Suppressor macrophage treated with lipopolysaccharide for 1 hour (primary cell): ENCODE measurements at regions not wholly inside any gene's neighbourhood (a gene's known extent, or its start where the extent isn't known, plus 50 kb on each side); places are given as distances from the start of the nearest gene placed in this dataset.

Experiments
- DNase-seq, 3 donors: peaks; one replicate each; pipeline ENCODE4 v3.0.0-alpha.2; 2020 to 2022

GRCh38 chr19:28426110-28426729 lies 786.7 kb downstream of the UQCRFS1 start:
- no peak for DNase-seq

- DNase-seq, result no peak
These were observed 787.7 kb downstream of the UQCRFS1 start for GRCh38 chr19:28425046-28425931.

- DNase-seq, result no peak
These were observed 788.3 kb downstream of the UQCRFS1 start for GRCh38 chr19:28424662-28425045.

- no peak for DNase-seq
These were observed 788.9 kb downstream of the UQCRFS1 start for GRCh38 chr19:28424077-28424476.

- no peak for DNase-seq
These were observed 789.9 kb downstream of the UQCRFS1 start for GRCh38 chr19:28422791-28423650.

GRCh38 chr19:28422046-28422445 lies 790.9 kb downstream of the UQCRFS1 start:
- no peak for DNase-seq

GRCh38 chr19:28420811-28421550 lies 792.0 kb downstream of the UQCRFS1 start:
- DNase-seq, result no peak

GRCh38 chr19:28419312-28419711 lies 793.6 kb downstream of the UQCRFS1 start:
- DNase-seq, result no peak

- no peak for DNase-seq
These were observed 795.6 kb downstream of the UQCRFS1 start for GRCh38 chr19:28417361-28417760.

GRCh38 chr19:28416245-28416644 lies 796.7 kb downstream of the UQCRFS1 start:
- DNase-seq, result no peak

GRCh38 chr19:28414748-28415147 lies 798.2 kb downstream of the UQCRFS1 start:
- no peak for DNase-seq

- DNase-seq, result no peak
These were observed 803.1 kb downstream of the UQCRFS1 start for GRCh38 chr19:28409859-28410258.

- DNase-seq, result no peak
These were observed 806.0 kb downstream of the UQCRFS1 start for GRCh38 chr19:28406966-28407365.

- no peak for DNase-seq
These were observed 807.6 kb downstream of the UQCRFS1 start for GRCh38 chr19:28405346-28405742.

GRCh38 chr19:28404472-28404871 lies 808.5 kb downstream of the UQCRFS1 start:
- no peak for DNase-seq

GRCh38 chr19:28403690-28404089 lies 809.3 kb downstream of the UQCRFS1 start:
- DNase-seq, result no peak

- DNase-seq, result no peak
These were observed 810.2 kb downstream of the UQCRFS1 start for GRCh38 chr19:28402701-28403290.

GRCh38 chr19:28401739-28402424 lies 811.1 kb downstream of the UQCRFS1 start:
- no peak for DNase-seq

- DNase-seq, result no peak
These were observed 811.8 kb downstream of the UQCRFS1 start for GRCh38 chr19:28400953-28401671.

- no peak for DNase-seq
These were observed 813.8 kb downstream of the UQCRFS1 start for GRCh38 chr19:28399187-28399586.

GRCh38 chr19:28397800-28398199 lies 815.2 kb downstream of the UQCRFS1 start:
- DNase-seq, result no peak
